Parathyroid adenoma (tissue), 2 donors: ENCODE measurements at regions not wholly inside any gene's neighbourhood (a gene's known extent, or its start where the extent isn't known, plus 50 kb on each side); places are given as distances from the start of the nearest gene placed in this dataset.
"Not testable (repeated sequence)": the region's sequence is repeated elsewhere in the genome, so short reads cannot be mapped to it uniquely, and the experiment has no call there.

Source experiments
- H2AFZ ChIP-seq: fragments of 300-600 bp; sonication (generic); one replicate; pipeline ENCODE4 v1.7.0; 2017; ENCODE audit warnings: antibody characterized with exemption, mild to moderate bottlenecking
- H3K27ac ChIP-seq: fragments of 300-600 bp; sonication (generic); one replicate; pipeline ENCODE4 v1.7.0; 2017
- H3K27me3 ChIP-seq: fragments of 300-600 bp; sonication (generic); one replicate; pipeline ENCODE4 v1.7.0; 2017; ENCODE audit warnings: low read length; ENCODE audit not compliant: control insufficient read depth, insufficient read depth
- H3K36me3 ChIP-seq: fragments of 300-600 bp; sonication (generic); one replicate; pipeline ENCODE4 v1.7.0; 2017; ENCODE audit warnings: low read length; ENCODE audit not compliant: control insufficient read depth, insufficient read depth
- H3K4me1 ChIP-seq: fragments of 300-600 bp; sonication (generic); one replicate; pipeline ENCODE4 v1.7.0; 2017; ENCODE audit warnings: control low read depth
- H3K4me2 ChIP-seq: fragments of 300-600 bp; sonication (generic); one replicate; pipeline ENCODE4 v1.7.0; 2017; ENCODE audit warnings: low read length
- H3K4me3 ChIP-seq: fragments of 300-600 bp; sonication (generic); one replicate; pipeline ENCODE4 v1.7.0; 2017; ENCODE audit warnings: low read depth, low read length
- H3K79me2 ChIP-seq: fragments of 300-600 bp; sonication (generic); one replicate; pipeline ENCODE4 v1.7.0; 2017; ENCODE audit warnings: control low read depth
- H3K9ac ChIP-seq: fragments of 300-600 bp; sonication (generic); one replicate; pipeline ENCODE4 v1.7.0; 2017; ENCODE audit warnings: mild to moderate bottlenecking
- H3K9me3 ChIP-seq: fragments of 300-600 bp; sonication (generic); one replicate; pipeline ENCODE4 v1.7.0; 2017; ENCODE audit warnings: low read length; ENCODE audit not compliant: control insufficient read depth
- CTCF ChIP-seq: fragments of 300-600 bp; sonication (generic); IDR thresholded peaks from one replicate; pipeline ENCODE4 v1.7.0; 2017; ENCODE audit warnings: antibody characterized with exemption, mild to moderate bottlenecking
- donor health status: primary hyperparathyroidism.

DNA sequence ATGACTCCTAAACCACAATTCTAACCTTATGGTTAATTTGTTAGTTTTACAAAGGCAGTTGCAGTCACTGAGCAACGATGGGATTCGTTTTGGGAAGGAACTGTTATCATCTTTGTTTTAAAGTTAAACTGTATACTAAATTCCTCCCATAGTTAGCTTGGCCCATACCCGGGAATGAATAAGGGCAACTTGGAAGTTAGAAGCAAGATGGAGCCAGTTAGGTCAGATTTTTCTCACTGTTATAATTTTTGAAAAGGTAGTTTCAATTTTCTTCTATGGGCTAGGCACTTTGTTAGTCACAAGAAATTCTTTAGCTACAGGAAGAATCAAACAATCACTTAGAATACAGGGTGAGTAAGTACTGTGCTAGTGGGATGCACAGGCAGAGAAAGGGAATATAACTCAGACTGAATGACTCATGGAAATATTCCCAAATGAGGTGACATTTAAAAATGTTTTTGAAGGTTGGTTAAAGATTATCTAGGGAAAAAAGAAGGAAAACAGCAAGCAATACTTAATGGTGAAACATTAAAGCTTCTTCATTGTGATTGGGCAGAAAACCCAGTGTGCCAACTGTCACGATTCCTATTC, 153.6 kb downstream of the MAGEB17 start:
- Histone ChIP-seq H3K79me2 (no peaks in the 10 kb centered on the region), H3K4me2 (no peak overlapping the region), H3K27me3 (no peaks in the 10 kb centered on the region), H2AFZ (no peak overlapping the region), H3K9me3 (no peaks in the 10 kb centered on the region), H3K27ac (no peak overlapping the region), H3K36me3 (no peaks in the 10 kb centered on the region), H3K4me3 (no peak overlapping the region), H3K4me1 (no peaks in the 10 kb centered on the region), H3K9ac (no peak overlapping the region)
- TF ChIP-seq CTCF = no peak

GRCh38 chrX:16333453-16333852, 166.2 kb downstream of the MAGEB17 start:
- Histone ChIP-seq H3K27ac (no peak overlapping the region), H3K4me3 (no peak overlapping the region), H2AFZ (no peak overlapping the region), H3K9ac (no peak overlapping the region), H3K9me3 (no peaks in the 10 kb centered on the region), H3K79me2 (no peaks in the 10 kb centered on the region), H3K4me1 (no peaks in the 10 kb centered on the region), H3K36me3 (no peaks in the 10 kb centered on the region), H3K27me3 (no peaks in the 10 kb centered on the region), H3K4me2 (no peak overlapping the region)
- TF ChIP-seq CTCF = no peak

GRCh38 chrX:16335181-16335580, 167.9 kb downstream of the MAGEB17 start:
- TF ChIP-seq CTCF = no peak
- Histone ChIP-seq H3K4me1 (no peaks in the 10 kb centered on the region), H2AFZ (no peak overlapping the region), H3K9ac (no peak overlapping the region), H3K4me3 (no peak overlapping the region), H3K27me3 (no peaks in the 10 kb centered on the region), H3K9me3 (no peaks in the 10 kb centered on the region), H3K79me2 (no peaks in the 10 kb centered on the region), H3K4me2 (no peak overlapping the region), H3K27ac (no peak overlapping the region), H3K36me3 (no peaks in the 10 kb centered on the region)

GRCh38 chrX:16347968-16348670, 180.8 kb downstream of the MAGEB17 start:
- TF ChIP-seq CTCF = no peak
- H3K4me3 ChIP-seq = no peak overlapping the region
- no peak overlapping the region for H2AFZ ChIP-seq
- H3K36me3 ChIP-seq = no peaks in the 10 kb centered on the region
- H3K9me3 ChIP-seq = no peaks in the 10 kb centered on the region
- no peak overlapping the region for H3K9ac ChIP-seq
- H3K79me2 ChIP-seq = no peaks in the 10 kb centered on the region
- no peaks in the 10 kb centered on the region for H3K27me3 ChIP-seq
- no peaks in the 10 kb centered on the region for H3K4me1 ChIP-seq
- no peak overlapping the region for H3K4me2 ChIP-seq
- H3K27ac ChIP-seq = no peak overlapping the region

- H3K9me3 ChIP-seq = no peaks in the 10 kb centered on the region
- no peak overlapping the region for H2AFZ ChIP-seq
- TF ChIP-seq CTCF = no peak
- H3K4me2 ChIP-seq = no peak overlapping the region
- H3K79me2 ChIP-seq = no peaks in the 10 kb centered on the region
- no peaks in the 10 kb centered on the region for H3K27me3 ChIP-seq
- no peaks in the 10 kb centered on the region for H3K36me3 ChIP-seq
- H3K9ac ChIP-seq = no peak overlapping the region
- no peak overlapping the region for H3K27ac ChIP-seq
- H3K4me1 ChIP-seq = no peaks in the 10 kb centered on the region
- no peak overlapping the region for H3K4me3 ChIP-seq
Observed at GRCh38 chrX:16357902-16358301, 190.6 kb downstream of the MAGEB17 start.

- H3K9me3 ChIP-seq, H3K9ac ChIP-seq, H3K4me1 ChIP-seq, H3K4me3 ChIP-seq, H3K36me3 ChIP-seq, H2AFZ ChIP-seq, H3K27me3 ChIP-seq, H3K27ac ChIP-seq, H3K79me2 ChIP-seq, H3K4me2 ChIP-seq: not testable (repeated sequence)
Observed at GRCh38 chrX:16360056-16360455, 192.8 kb downstream of the MAGEB17 start.
